Testis (tissue), 2 donors: ENCODE measurements at regions not wholly inside any gene's neighbourhood (a gene's known extent, or its start where the extent isn't known, plus 50 kb on each side); places are given as distances from the start of the nearest gene placed in this dataset.

ENCODE experiments used
- POLR2A ChIP-seq: fragments of 450-650 bp; IDR thresholded peaks from one replicate; pipeline ENCODE4 v1.6.1; 2017; ENCODE audit warnings: antibody characterized with exemption, mild to moderate bottlenecking, moderate library complexity
- TF ChIP-seq, protein P1 (sequence below), 3 experiments: fragments of 450-650 bp in 2 of 3; fragments of 200-600 bp in 1 of 3; sonication (generic) in 1 of 3; IDR thresholded peaks; one replicate each; pipeline ENCODE4 v1.5.1; 2016 to 2019; ENCODE audit warnings: antibody characterized with exemption in 3 of 3, mild to moderate bottlenecking in 2 of 3, moderate library complexity in 1 of 3

- TF ChIP-seq, protein P1, sequence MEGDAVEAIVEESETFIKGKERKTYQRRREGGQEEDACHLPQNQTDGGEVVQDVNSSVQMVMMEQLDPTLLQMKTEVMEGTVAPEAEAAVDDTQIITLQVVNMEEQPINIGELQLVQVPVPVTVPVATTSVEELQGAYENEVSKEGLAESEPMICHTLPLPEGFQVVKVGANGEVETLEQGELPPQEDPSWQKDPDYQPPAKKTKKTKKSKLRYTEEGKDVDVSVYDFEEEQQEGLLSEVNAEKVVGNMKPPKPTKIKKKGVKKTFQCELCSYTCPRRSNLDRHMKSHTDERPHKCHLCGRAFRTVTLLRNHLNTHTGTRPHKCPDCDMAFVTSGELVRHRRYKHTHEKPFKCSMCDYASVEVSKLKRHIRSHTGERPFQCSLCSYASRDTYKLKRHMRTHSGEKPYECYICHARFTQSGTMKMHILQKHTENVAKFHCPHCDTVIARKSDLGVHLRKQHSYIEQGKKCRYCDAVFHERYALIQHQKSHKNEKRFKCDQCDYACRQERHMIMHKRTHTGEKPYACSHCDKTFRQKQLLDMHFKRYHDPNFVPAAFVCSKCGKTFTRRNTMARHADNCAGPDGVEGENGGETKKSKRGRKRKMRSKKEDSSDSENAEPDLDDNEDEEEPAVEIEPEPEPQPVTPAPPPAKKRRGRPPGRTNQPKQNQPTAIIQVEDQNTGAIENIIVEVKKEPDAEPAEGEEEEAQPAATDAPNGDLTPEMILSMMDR (IDR thresholded peaks at IDR 0.05): no peak
- TF ChIP-seq POLR2A: no peak
These were observed 165.2 kb upstream of the DEFB112 start for GRCh38 chr6:50214937-50215336.
